Loucy (cell line): ENCODE measurements at regions not wholly inside any gene's neighbourhood (a gene's known extent, or its start where the extent isn't known, plus 50 kb on each side); places are given as distances from the start of the nearest gene placed in this dataset.
"Not testable (repeated sequence)": the region's sequence is repeated elsewhere in the genome, so short reads cannot be mapped to it uniquely, and the experiment has no call there.

Experiments
- EZH2phosphoT487 ChIP-seq: fragments of 200-600 bp; IDR thresholded peaks from 2 replicates; pipeline ENCODE4 v1.6.1; 2018; ENCODE audit warnings: antibody characterized with exemption, mild to moderate bottlenecking, moderate library complexity, borderline replicate concordance
- TF ChIP-seq, protein P1 (sequence below): fragments of 200-600 bp; sonication (generic); conservative IDR thresholded peaks from 2 replicates; pipeline ENCODE4 v1.5.1; 2014; ENCODE audit warnings: mild to moderate bottlenecking, antibody characterized with exemption, low read length

DNA sequence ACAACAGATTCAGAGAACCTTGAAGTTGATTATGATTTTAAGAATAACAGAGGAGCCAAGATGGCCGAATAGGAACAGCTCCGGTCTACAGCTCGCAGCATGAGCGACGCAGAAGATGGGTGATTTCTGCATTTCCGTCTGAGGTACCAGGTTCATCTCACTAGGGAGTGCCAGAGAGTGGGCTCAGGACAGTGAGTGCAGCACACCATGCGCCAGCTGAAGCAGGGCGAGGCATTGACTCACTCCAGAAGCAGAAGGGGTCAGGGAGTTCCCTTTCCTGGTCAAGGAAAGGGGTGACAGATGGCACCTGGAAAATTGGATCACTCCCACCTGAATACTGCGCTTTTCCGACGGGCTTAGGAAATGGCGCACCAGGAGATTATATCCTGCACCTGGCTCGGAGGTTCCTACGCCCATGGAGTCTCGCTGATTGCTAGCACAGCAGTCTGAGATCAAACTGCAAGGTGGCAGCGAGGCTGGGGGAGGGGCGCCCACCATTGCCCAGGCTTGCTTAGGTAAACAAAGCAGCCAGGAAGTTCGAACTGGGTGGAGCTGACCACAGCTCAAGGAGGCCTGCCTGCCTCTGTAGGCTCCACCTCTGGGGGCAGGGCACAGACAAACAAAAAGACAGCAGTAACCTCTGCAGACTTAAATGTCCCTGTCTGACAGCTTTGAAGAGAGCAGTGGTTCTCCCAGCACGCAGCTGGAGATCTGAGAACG, 670.2 kb downstream of the XIRP2 start:
- TF ChIP-seq, protein P1, sequence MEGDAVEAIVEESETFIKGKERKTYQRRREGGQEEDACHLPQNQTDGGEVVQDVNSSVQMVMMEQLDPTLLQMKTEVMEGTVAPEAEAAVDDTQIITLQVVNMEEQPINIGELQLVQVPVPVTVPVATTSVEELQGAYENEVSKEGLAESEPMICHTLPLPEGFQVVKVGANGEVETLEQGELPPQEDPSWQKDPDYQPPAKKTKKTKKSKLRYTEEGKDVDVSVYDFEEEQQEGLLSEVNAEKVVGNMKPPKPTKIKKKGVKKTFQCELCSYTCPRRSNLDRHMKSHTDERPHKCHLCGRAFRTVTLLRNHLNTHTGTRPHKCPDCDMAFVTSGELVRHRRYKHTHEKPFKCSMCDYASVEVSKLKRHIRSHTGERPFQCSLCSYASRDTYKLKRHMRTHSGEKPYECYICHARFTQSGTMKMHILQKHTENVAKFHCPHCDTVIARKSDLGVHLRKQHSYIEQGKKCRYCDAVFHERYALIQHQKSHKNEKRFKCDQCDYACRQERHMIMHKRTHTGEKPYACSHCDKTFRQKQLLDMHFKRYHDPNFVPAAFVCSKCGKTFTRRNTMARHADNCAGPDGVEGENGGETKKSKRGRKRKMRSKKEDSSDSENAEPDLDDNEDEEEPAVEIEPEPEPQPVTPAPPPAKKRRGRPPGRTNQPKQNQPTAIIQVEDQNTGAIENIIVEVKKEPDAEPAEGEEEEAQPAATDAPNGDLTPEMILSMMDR = not testable (repeated sequence)
- not testable (repeated sequence) for TF ChIP-seq EZH2phosphoT487
